ENCODE measurements at regions not wholly inside any gene's neighbourhood (a gene's known extent, or its start where the extent isn't known, plus 50 kb on each side); places are given as distances from the start of the nearest gene placed in this dataset.

GRCh38 chr3:139288266-139288821, 55.5 kb upstream of the MRPS22 start:
- ChIA-PET POLR2A (no interaction called here), CTCF (no interaction called here), SMC1A (ENCODE audit: uncharacterized antibody, unreplicated experiment) (no interaction called here), RAD21 (ENCODE audit: unreplicated experiment) (no interaction called here)
- no peak overlapping the region for H3K27ac ChIP-seq (ENCODE audit: control insufficient read depth, insufficient read depth)
- TF ChIP-seq, protein P1, sequence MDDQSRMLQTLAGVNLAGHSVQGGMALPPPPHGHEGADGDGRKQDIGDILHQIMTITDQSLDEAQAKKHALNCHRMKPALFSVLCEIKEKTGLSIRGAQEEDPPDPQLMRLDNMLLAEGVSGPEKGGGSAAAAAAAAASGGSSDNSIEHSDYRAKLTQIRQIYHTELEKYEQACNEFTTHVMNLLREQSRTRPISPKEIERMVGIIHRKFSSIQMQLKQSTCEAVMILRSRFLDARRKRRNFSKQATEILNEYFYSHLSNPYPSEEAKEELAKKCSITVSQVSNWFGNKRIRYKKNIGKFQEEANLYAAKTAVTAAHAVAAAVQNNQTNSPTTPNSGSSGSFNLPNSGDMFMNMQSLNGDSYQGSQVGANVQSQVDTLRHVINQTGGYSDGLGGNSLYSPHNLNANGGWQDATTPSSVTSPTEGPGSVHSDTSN (IDR thresholded peaks at IDR 0.05; ENCODE audit: insufficient replicate concordance, low read depth, low read length) = no peak
- no peak overlapping the region for H3K4me3 ChIP-seq
- H3K9ac ChIP-seq (ENCODE audit: control insufficient read depth, insufficient read depth, low read length) = no peak overlapping the region
- no peak overlapping the region for H2AFZ ChIP-seq (ENCODE audit: control insufficient read depth, low read depth, low read length)
- H4K20me1 ChIP-seq (ENCODE audit: control insufficient read depth, insufficient read depth) = no peaks in the 10 kb centered on the region
- in situ Hi-C loops (cut with MboI) (no loop called here), intact Hi-C loops (cut with micrococcal nuclease; ENCODE audit: unreplicated experiment) (no loop called here)
- H3K36me3 ChIP-seq (ENCODE audit: control insufficient read depth in 2 of 2, insufficient read depth in 2 of 2, low read length in 1 of 2) = no peaks in the 10 kb centered on the region
- no TSS peak for BruUV-seq (replicated peaks)
- FAIRE-seq = no peak
- 10% methylated on average over 8 of the region's 8 CpGs for WGBS (ENCODE audit: insufficient coverage, insufficient replicate concordance, low lambda C conversion rate, missing lambda C conversion rate)
- ATAC-seq = no peak
- no peaks in the 10 kb centered on the region for H3K4me1 ChIP-seq (ENCODE audit: control insufficient read depth, insufficient read depth, low read length)
- no peaks in the 10 kb centered on the region for H3K79me2 ChIP-seq (ENCODE audit: control insufficient read depth, insufficient read depth, low read length)
- no peak overlapping the region for H3K4me2 ChIP-seq (ENCODE audit: control insufficient read depth, insufficient read depth)
- H3K9me3 ChIP-seq (replicated peaks; ENCODE audit: control insufficient read depth, insufficient read depth, low read length) = no peaks in the 10 kb centered on the region
- DNase-seq (ENCODE audit: low read depth, low spot score) = no peak
- peaks cover 0 to 2% of the 10 kb centered on the region in 2 experiments; a peak in 3 of 4 replicates for H3K27me3 ChIP-seq (replicated peaks in 1 of 2; ENCODE audit: control insufficient read depth in 2 of 2, insufficient read depth in 2 of 2, low read length in 1 of 2)

GRCh38 chr3:139289860-139290524, 53.8 kb upstream of the MRPS22 start:
- H3K9me3 ChIP-seq (replicated peaks; ENCODE audit: control insufficient read depth, insufficient read depth, low read length) = no peaks in the 10 kb centered on the region
- H3K79me2 ChIP-seq (ENCODE audit: control insufficient read depth, insufficient read depth, low read length) = no peaks in the 10 kb centered on the region
- POLR2A ChIA-PET = no interaction called here
- DNase-seq (ENCODE audit: low read depth, low spot score) (no peak), FAIRE-seq (no peak), ATAC-seq (no peak)
- 2% methylated on average over 6 of the region's 6 CpGs for WGBS (ENCODE audit: insufficient coverage, insufficient replicate concordance, low lambda C conversion rate, missing lambda C conversion rate)
- H3K4me1 ChIP-seq (ENCODE audit: control insufficient read depth, insufficient read depth, low read length) = no peaks in the 10 kb centered on the region
- no peak overlapping the region for H3K27ac ChIP-seq (ENCODE audit: control insufficient read depth, insufficient read depth)
- RAD21 ChIA-PET (ENCODE audit: unreplicated experiment) = no interaction called here
- H3K4me3 ChIP-seq = no peak overlapping the region
- SMC1A ChIA-PET (ENCODE audit: uncharacterized antibody, unreplicated experiment) = no interaction called here
- no peak for TF ChIP-seq LARP7 (IDR thresholded peaks at IDR 0.05)
- TF ChIP-seq, protein P2, sequence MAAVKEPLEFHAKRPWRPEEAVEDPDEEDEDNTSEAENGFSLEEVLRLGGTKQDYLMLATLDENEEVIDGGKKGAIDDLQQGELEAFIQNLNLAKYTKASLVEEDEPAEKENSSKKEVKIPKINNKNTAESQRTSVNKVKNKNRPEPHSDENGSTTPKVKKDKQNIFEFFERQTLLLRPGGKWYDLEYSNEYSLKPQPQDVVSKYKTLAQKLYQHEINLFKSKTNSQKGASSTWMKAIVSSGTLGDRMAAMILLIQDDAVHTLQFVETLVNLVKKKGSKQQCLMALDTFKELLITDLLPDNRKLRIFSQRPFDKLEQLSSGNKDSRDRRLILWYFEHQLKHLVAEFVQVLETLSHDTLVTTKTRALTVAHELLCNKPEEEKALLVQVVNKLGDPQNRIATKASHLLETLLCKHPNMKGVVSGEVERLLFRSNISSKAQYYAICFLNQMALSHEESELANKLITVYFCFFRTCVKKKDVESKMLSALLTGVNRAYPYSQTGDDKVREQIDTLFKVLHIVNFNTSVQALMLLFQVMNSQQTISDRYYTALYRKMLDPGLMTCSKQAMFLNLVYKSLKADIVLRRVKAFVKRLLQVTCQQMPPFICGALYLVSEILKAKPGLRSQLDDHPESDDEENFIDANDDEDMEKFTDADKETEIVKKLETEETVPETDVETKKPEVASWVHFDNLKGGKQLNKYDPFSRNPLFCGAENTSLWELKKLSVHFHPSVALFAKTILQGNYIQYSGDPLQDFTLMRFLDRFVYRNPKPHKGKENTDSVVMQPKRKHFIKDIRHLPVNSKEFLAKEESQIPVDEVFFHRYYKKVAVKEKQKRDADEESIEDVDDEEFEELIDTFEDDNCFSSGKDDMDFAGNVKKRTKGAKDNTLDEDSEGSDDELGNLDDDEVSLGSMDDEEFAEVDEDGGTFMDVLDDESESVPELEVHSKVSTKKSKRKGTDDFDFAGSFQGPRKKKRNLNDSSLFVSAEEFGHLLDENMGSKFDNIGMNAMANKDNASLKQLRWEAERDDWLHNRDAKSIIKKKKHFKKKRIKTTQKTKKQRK (IDR thresholded peaks at IDR 0.05; ENCODE audit: low read depth, low read length) = no peak
- no peak for TF ChIP-seq TCF12 (IDR thresholded peaks at IDR 0.05; ENCODE audit: low read depth, low read length)
- TF ChIP-seq RBBP5 (conservative IDR thresholded peaks at IDR 0.05) = no peak
- TF ChIP-seq NFIC (IDR thresholded peaks at IDR 0.05; ENCODE audit: low read depth, low read length) = no peak
- no peak for TF ChIP-seq NR2C1 (IDR thresholded peaks at IDR 0.05)
- no peak for TF ChIP-seq BRCA1 (IDR thresholded peaks at IDR 0.05; ENCODE audit: low read depth, low read length)
- no peak for TF ChIP-seq ZBED1 (IDR thresholded peaks at IDR 0.05; ENCODE audit: borderline replicate concordance)
- TF ChIP-seq CREB1 (IDR thresholded peaks at IDR 0.05; ENCODE audit: low read depth) = no peak
- BruUV-seq (replicated peaks) = no TSS peak
- CTCF ChIA-PET = no interaction called here
- no peak overlapping the region for H3K9ac ChIP-seq (ENCODE audit: control insufficient read depth, insufficient read depth, low read length)
- intact Hi-C loops (cut with micrococcal nuclease; ENCODE audit: unreplicated experiment) (no loop called here), in situ Hi-C loops (cut with MboI) (no loop called here)
- H3K27me3 ChIP-seq (replicated peaks in 1 of 2; ENCODE audit: control insufficient read depth in 2 of 2, insufficient read depth in 2 of 2, low read length in 1 of 2) = peaks cover 0 to 2% of the 10 kb centered on the region in 2 experiments; a peak in 3 of 4 replicates
- H3K4me2 ChIP-seq (ENCODE audit: control insufficient read depth, insufficient read depth) = no peak overlapping the region
- H2AFZ ChIP-seq (ENCODE audit: control insufficient read depth, low read depth, low read length) = no peak overlapping the region
- no peaks in the 10 kb centered on the region for H4K20me1 ChIP-seq (ENCODE audit: control insufficient read depth, insufficient read depth)
- no peaks in the 10 kb centered on the region for H3K36me3 ChIP-seq (ENCODE audit: control insufficient read depth in 2 of 2, insufficient read depth in 2 of 2, low read length in 1 of 2)

All from GM12878 (cell line).